SU-DHL-6 (cell line): ENCODE measurements at regions not wholly inside any gene's neighbourhood (a gene's known extent, or its start where the extent isn't known, plus 50 kb on each side); places are given as distances from the start of the nearest gene placed in this dataset.

Experiments used
- CTCF ChIP-seq: fragments of 200-600 bp; sonication (generic); IDR thresholded peaks from one replicate; pipeline ENCODE4 v1.5.1; 2017; ENCODE audit warnings: antibody characterized with exemption, mild to moderate bottlenecking, low read length, moderate library complexity; ENCODE audit not compliant: insufficient read depth, poor library complexity, severe bottlenecking
- EZH2phosphoT487 ChIP-seq: fragments of 200-600 bp; sonication (generic), shearing (Covaris generic); conservative IDR thresholded peaks from 2 replicates; pipeline ENCODE4 v1.6.1; 2018; ENCODE audit warnings: mild to moderate bottlenecking, antibody characterized with exemption, low read length, moderate library complexity, mixed read lengths

- TF ChIP-seq CTCF, result no peak
- no peak for TF ChIP-seq EZH2phosphoT487
Measured at GRCh38 chr14:104451474-104451873, 128.1 kb upstream of the C14orf180 start.
